ENCODE measurements at regions not wholly inside any gene's neighbourhood (a gene's known extent, or its start where the extent isn't known, plus 50 kb on each side); places are given as distances from the start of the nearest gene placed in this dataset.

GRCh38 chr5:91441082-91441481, 58.0 kb upstream of the ARRDC3 start:
- no peak for DNase-seq

- DNase-seq = no peak
These were observed 55.8 kb upstream of the ARRDC3 start for GRCh38 chr5:91438871-91439270.

GRCh38 chr5:91436241-91436640, 53.1 kb upstream of the ARRDC3 start:
- no peak for DNase-seq

- DNase-seq = no peak
These were observed 51.2 kb upstream of the ARRDC3 start for GRCh38 chr5:91434348-91434747.

- no peak for DNase-seq
These were observed 50.7 kb upstream of the ARRDC3 start for GRCh38 chr5:91433861-91434260.
